ENCODE measurements at regions not wholly inside any gene's neighbourhood (a gene's known extent, or its start where the extent isn't known, plus 50 kb on each side); places are given as distances from the start of the nearest gene placed in this dataset.

DNA sequence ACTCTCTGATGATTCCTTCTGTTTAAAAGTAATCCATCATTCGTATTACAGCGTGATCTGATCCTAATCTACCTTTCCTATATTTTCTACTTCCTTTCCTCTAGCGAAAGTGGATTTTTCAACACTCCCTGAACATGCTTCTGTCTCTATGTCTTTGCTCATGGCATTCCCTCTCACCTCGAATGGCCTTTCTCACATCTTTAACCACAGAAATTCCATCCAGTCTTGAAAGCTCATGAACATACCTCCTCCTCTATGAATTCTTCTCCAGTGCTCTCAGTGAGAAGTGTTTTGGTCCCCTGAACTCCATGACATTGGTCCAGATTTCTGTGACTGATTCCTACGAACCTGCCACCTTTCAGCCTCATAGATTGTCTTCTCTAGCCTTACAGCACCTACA, 323.2 kb downstream of the RAD51AP2 start:
- no peak overlapping the region for H3K27ac Mint-ChIP-seq
- H3K23ac ChIP-seq (ENCODE audit: insufficient read length, low read depth, low read length): no peak overlapping the region

More for the DNA sequence above, 323.2 kb downstream of the RAD51AP2 start:
- H4K8ac ChIP-seq (replicated peaks; ENCODE audit: insufficient read length, low read depth, low read length): no peak overlapping the region
- H3K79me1 ChIP-seq (ENCODE audit: insufficient read depth, low read depth, low read length, poor library complexity, severe bottlenecking): no peaks in the 10 kb centered on the region
- H3K14ac ChIP-seq (ENCODE audit: insufficient read depth, low read length): no peak overlapping the region
- H3K9me3 ChIP-seq (ENCODE audit: control insufficient read depth, low read depth, low read length): no peaks in the 10 kb centered on the region
- H3K27me3 ChIP-seq (ENCODE audit: insufficient read depth, low read length): no peaks in the 10 kb centered on the region
- no peak overlapping the region for H2BK12ac ChIP-seq (ENCODE audit: insufficient read length, low read depth, low read length)
- Mint-ChIP-seq H3K27me3 (ENCODE audit: low read depth) (no peaks in the 10 kb centered on the region; the same call in 1 of the 2 replicates), H3K36me3 (ENCODE audit: insufficient read depth in 1 of 3, low read depth in 3 of 3) (no peaks in the 10 kb centered on the region), H3K4me3 (no peak overlapping the region), H3K9me3 (no peaks in the 10 kb centered on the region; a peak in 1 of 5 replicates), H3K4me1 (peaks cover 6 to 7% of the 10 kb centered on the region in 2 experiments)
- H3K56ac ChIP-seq (ENCODE audit: insufficient read length, low read depth, low read length): no peak overlapping the region
- H3K4ac ChIP-seq (ENCODE audit: low read depth, low read length): no peak overlapping the region
- no peak overlapping the region for H2AFZ ChIP-seq (ENCODE audit: low read length)
- no peaks in the 10 kb centered on the region for H3K4me1 ChIP-seq (ENCODE audit: insufficient read depth, low read length)
- no peaks in the 10 kb centered on the region for H3K79me2 ChIP-seq (ENCODE audit: insufficient read depth, low read length)
- no peaks in the 10 kb centered on the region for H3K23me2 ChIP-seq (ENCODE audit: insufficient read length, low read depth, low read length, poor library complexity, severe bottlenecking)
- no peak for DNase-seq
- no peaks in the 10 kb centered on the region for H4K20me1 ChIP-seq (ENCODE audit: control insufficient read depth, insufficient read depth, insufficient read length)
- no peak overlapping the region for H3K18ac ChIP-seq (ENCODE audit: insufficient read length, low read depth, low read length)
- no peak overlapping the region for H4K91ac ChIP-seq (ENCODE audit: insufficient read length, low read depth, low read length)
- no peak overlapping the region for H2BK20ac ChIP-seq (ENCODE audit: low read depth, low read length, poor library complexity, severe bottlenecking)
- H2BK5ac ChIP-seq (ENCODE audit: insufficient read length, low read length): no peak overlapping the region
- no peak overlapping the region for H2BK120ac ChIP-seq (ENCODE audit: low read depth, low read length, poor library complexity, severe bottlenecking)
- no CpG with 5 or more reads among the region's 5 CpGs for WGBS (ENCODE audit: extremely low coverage, insufficient read length, low lambda C conversion rate)
- no peak overlapping the region for H3K9ac ChIP-seq (ENCODE audit: extremely low read depth, insufficient read length, low read length)
- H4K5ac ChIP-seq (ENCODE audit: insufficient read length, low read depth, low read length): no peak overlapping the region
- no peak overlapping the region for H3T11ph ChIP-seq (ENCODE audit: low read length)
- no peak for TF ChIP-seq CTCF (conservative IDR thresholded peaks at IDR 0.05)
- no peak overlapping the region for H3K27ac ChIP-seq (ENCODE audit: insufficient read length, low read depth, low read length)
- H2BK15ac ChIP-seq (ENCODE audit: low read depth, low read length): no peak overlapping the region
- H3K4me2 ChIP-seq (ENCODE audit: insufficient read depth, insufficient read length, low read length): no peak overlapping the region
- H2AK5ac ChIP-seq (ENCODE audit: insufficient read length, low read length): no peak overlapping the region

Data from H9 (cell line).